K562 (cell line): ENCODE measurements at regions not wholly inside any gene's neighbourhood (a gene's known extent, or its start where the extent isn't known, plus 50 kb on each side); places are given as distances from the start of the nearest gene placed in this dataset.

Experiments
- ASH1L ChIP-seq: fragments of 450-650 bp; IDR thresholded peaks from 2 replicates; pipeline ENCODE4 v1.6.1; 2018; ENCODE audit warnings: borderline replicate concordance, mild to moderate bottlenecking, low read depth; ENCODE audit not compliant: partially characterized antibody
- CBX8 ChIP-seq: fragments of 200-600 bp; sonication (generic); IDR thresholded peaks from 2 replicates; pipeline ENCODE4 v1.6.1; 2012; ENCODE audit warnings: borderline replicate concordance, mixed run types, low read depth, mild to moderate bottlenecking, moderate library complexity, mixed read lengths, low read length, control low read depth, inconsistent platforms; ENCODE audit not compliant: poor library complexity, severe bottlenecking; ENCODE audit errors: extremely low read depth
- CCNT2 ChIP-seq: IDR thresholded peaks from 2 replicates; pipeline ENCODE4 v1.6.1; 2011; ENCODE audit warnings: borderline replicate concordance, low read depth, mild to moderate bottlenecking, moderate library complexity, mixed read lengths, low read length; ENCODE audit not compliant: insufficient read length; ENCODE audit errors: extremely low read depth
- ESRRB ChIP-seq: fragments of 250-450 bp; sonication (Bioruptor Pico); IDR thresholded peaks from 2 replicates; pipeline ENCODE4 v1.5.0; 2020; ENCODE audit warnings: mild to moderate bottlenecking, moderate library complexity, borderline replicate concordance
- ETV1 ChIP-seq: fragments of 450-650 bp; conservative IDR thresholded peaks from 2 replicates; pipeline ENCODE4 v1.6.1; 2016; ENCODE audit warnings: missing genetic modification characterization, control low read depth, low read depth, missing compliant biosample characterization
- FOSL1 ChIP-seq: fragments of 200-800 bp; sonication (Bioruptor generic); conservative IDR thresholded peaks from 2 replicates; pipeline ENCODE4 v1.6.1; 2016; ENCODE audit warnings: missing genetic modification characterization, missing compliant biosample characterization
- FOXO4 ChIP-seq: fragments of 450-650 bp; formaldehyde crosslinking; IDR thresholded peaks from 2 replicates; pipeline ENCODE4 v1.4.0; 2020; ENCODE audit warnings: mild to moderate bottlenecking, moderate library complexity
- JUN ChIP-seq, 2 experiments: sonication (generic) in 1 of 2; formaldehyde crosslinking in 1 of 2; IDR thresholded peaks; 2 replicates each; pipeline versions ENCODE4 v1.6.1 to v1.8.0; 2012 to 2022; ENCODE audit warnings: borderline replicate concordance in 2 of 2, mild to moderate bottlenecking in 2 of 2, improper control_type of control experiment in 1 of 2, low read depth in 1 of 2, low read length in 1 of 2, missing genetic modification reagents in 1 of 2
- LARP7 ChIP-seq: fragments of 450-650 bp; IDR thresholded peaks from 2 replicates; pipeline ENCODE4 v1.6.1; 2016
- NCOA6 ChIP-seq: fragments of 450-650 bp; IDR thresholded peaks from 2 replicates; pipeline ENCODE4 v1.6.1; 2017; ENCODE audit warnings: mild to moderate bottlenecking
- RERE ChIP-seq: sonication (generic); formaldehyde crosslinking; IDR thresholded peaks from 2 replicates; pipeline ENCODE4 v1.8.0; 2023; ENCODE audit warnings: missing genetic modification reagents, mild to moderate bottlenecking, borderline replicate concordance
- ZBTB33 ChIP-seq: sonication (generic); formaldehyde crosslinking; IDR thresholded peaks from 2 replicates; pipeline ENCODE4 v1.8.1; 2023; ENCODE audit warnings: mild to moderate bottlenecking, missing genetic modification reagents
- ZNF707 ChIP-seq: fragments of 250-450 bp; sonication (Bioruptor Pico); conservative IDR thresholded peaks from 2 replicates; pipeline ENCODE4 v1.8.0; 2022; ENCODE audit warnings: inconsistent platforms, mild to moderate bottlenecking, moderate library complexity
- TF ChIP-seq, protein P1 (sequence below): fragments of 450-650 bp; IDR thresholded peaks from 2 replicates; pipeline ENCODE4 v1.6.1; 2016; ENCODE audit warnings: missing biosample characterization, missing genetic modification characterization
- TF ChIP-seq, protein P2 (sequence below): fragments of 450-650 bp; formaldehyde crosslinking; IDR thresholded peaks from 2 replicates; pipeline ENCODE4 v1.4.0; 2020; ENCODE audit warnings: mild to moderate bottlenecking, moderate library complexity

- TF ChIP-seq RERE (CRISPR knock-in tag) (no peak), LARP7 (no peak), JUN (IDR thresholded peaks at IDR 0.05; ENCODE audit: borderline replicate concordance, low read depth, low read length) (peak; percentile 47; the same call in 1 of the 2 replicates), JUN (CRISPR knock-in tag; IDR thresholded peaks at IDR 0.05; ENCODE audit: borderline replicate concordance) (no peak), ZNF707 (CRISPR knock-in tag) (no peak), NCOA6 (no peak), ZBTB33 (no peak), ETV1 (tag) (no peak), FOXO4 (no peak), CCNT2 (no peak), ASH1L (no peak), ESRRB (CRISPR knock-in tag) (no peak), CBX8 (no peak), FOSL1 (tag) (peak; percentile 95)
- TF ChIP-seq, protein P1, sequence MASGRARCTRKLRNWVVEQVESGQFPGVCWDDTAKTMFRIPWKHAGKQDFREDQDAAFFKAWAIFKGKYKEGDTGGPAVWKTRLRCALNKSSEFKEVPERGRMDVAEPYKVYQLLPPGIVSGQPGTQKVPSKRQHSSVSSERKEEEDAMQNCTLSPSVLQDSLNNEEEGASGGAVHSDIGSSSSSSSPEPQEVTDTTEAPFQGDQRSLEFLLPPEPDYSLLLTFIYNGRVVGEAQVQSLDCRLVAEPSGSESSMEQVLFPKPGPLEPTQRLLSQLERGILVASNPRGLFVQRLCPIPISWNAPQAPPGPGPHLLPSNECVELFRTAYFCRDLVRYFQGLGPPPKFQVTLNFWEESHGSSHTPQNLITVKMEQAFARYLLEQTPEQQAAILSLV, result no peak
- TF ChIP-seq, protein P2, sequence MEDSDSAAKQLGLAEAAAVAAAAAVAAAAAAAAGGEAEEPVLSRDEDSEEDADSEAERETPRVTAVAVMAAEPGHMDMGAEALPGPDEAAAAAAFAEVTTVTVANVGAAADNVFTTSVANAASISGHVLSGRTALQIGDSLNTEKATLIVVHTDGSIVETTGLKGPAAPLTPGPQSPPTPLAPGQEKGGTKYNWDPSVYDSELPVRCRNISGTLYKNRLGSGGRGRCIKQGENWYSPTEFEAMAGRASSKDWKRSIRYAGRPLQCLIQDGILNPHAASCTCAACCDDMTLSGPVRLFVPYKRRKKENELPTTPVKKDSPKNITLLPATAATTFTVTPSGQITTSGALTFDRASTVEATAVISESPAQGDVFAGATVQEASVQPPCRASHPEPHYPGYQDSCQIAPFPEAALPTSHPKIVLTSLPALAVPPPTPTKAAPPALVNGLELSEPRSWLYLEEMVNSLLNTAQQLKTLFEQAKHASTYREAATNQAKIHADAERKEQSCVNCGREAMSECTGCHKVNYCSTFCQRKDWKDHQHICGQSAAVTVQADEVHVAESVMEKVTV (CRISPR knock-in tag), result 0 out of 2 replicates have a peak, but pooled peaks have one; percentile 28
Measured at GRCh38 chr10:78925800-78926319, 142.9 kb upstream of the ZMIZ1 start (continued).
